MCF 10A (cell line): ENCODE measurements at regions not wholly inside any gene's neighbourhood (a gene's known extent, or its start where the extent isn't known, plus 50 kb on each side); places are given as distances from the start of the nearest gene placed in this dataset.

Experiments used
- BruUV-seq: library from RNA; stranded (reverse); fragments of 400-500 nt; replicated peaks from 2 replicates; lab custom pipeline; 2021; lab: Mats Ljungman, UMichigan
- CTCF ChIA-PET: fragments of 300-600 bp; sonication (Branson Sonifier 250); formaldehyde crosslinking; extraction: SDS; loops from one replicate; lab custom pipeline; 2021; ENCODE audit warnings: antibody characterized with exemption, inconsistent platforms; lab: Yijun Ruan, JAX
- POLR2A ChIA-PET: fragments of 300-600, 350-650 bp; sonication (Branson Sonifier 250); formaldehyde crosslinking; extraction: SDS; loops from one replicate; lab custom pipeline; 2020; ENCODE audit warnings: antibody characterized with exemption, inconsistent platforms; lab: Yijun Ruan, JAX
- DNase-seq: peaks from one replicate; pipeline ENCODE4 v3.0.0-alpha.2; 2018; ENCODE audit not compliant: unreplicated experiment
- H3K27ac Mint-ChIP-seq: one replicate; pipeline ENCODE4 v1.8.0; 2022; ENCODE audit warnings: mild to moderate bottlenecking, low read depth, mixed read lengths; ENCODE audit not compliant: unreplicated experiment
- H3K27me3 Mint-ChIP-seq: one replicate; pipeline ENCODE4 v1.8.0; 2022; ENCODE audit warnings: mixed read lengths; ENCODE audit not compliant: insufficient read depth, unreplicated experiment
- H3K36me3 Mint-ChIP-seq: one replicate; pipeline ENCODE4 v1.8.0; 2022; ENCODE audit warnings: mild to moderate bottlenecking, moderate library complexity, mixed read lengths; ENCODE audit not compliant: insufficient read depth, unreplicated experiment
- H3K4me1 Mint-ChIP-seq: one replicate; pipeline ENCODE4 v1.8.0; 2022; ENCODE audit warnings: mixed read lengths; ENCODE audit not compliant: insufficient read depth, unreplicated experiment
- H3K4me3 Mint-ChIP-seq: one replicate; pipeline ENCODE4 v1.8.0; 2022; ENCODE audit warnings: mild to moderate bottlenecking, moderate library complexity, mixed read lengths; ENCODE audit not compliant: unreplicated experiment
- H3K9me3 Mint-ChIP-seq: one replicate; pipeline ENCODE4 v1.8.0; 2022; ENCODE audit warnings: mixed read lengths; ENCODE audit not compliant: unreplicated experiment
- CTCF ChIP-seq: fragments of 200-600 bp; IDR thresholded peaks from one replicate; pipeline ENCODE4 v1.8.0; 2022; ENCODE audit warnings: antibody characterized with exemption, mild to moderate bottlenecking; ENCODE audit not compliant: unreplicated experiment
- intact Hi-C: fragments of 100-400 bp; cut with micrococcal nuclease; formaldehyde crosslinking; loops from 2 replicates; pipeline ENCODE4 v1.14.1; 2022

GRCh38 chr2:41917587-41917986 lies 130.2 kb upstream of the PKDCC start:
- no peaks in the 10 kb centered on the region for H3K27me3 Mint-ChIP-seq
- no peak for DNase-seq

GRCh38 chr2:41919135-41919534 lies 128.7 kb upstream of the PKDCC start:
- H3K4me3 Mint-ChIP-seq = no peak overlapping the region
- intact Hi-C loops = no loop called here
- no peak overlapping the region for H3K27ac Mint-ChIP-seq
- DNase-seq = no peak
- H3K36me3 Mint-ChIP-seq = no peaks in the 10 kb centered on the region
- POLR2A ChIA-PET = no interaction called here
- peaks cover 4% of the 10 kb centered on the region for H3K9me3 Mint-ChIP-seq
- no peaks in the 10 kb centered on the region for H3K4me1 Mint-ChIP-seq
- no TSS peak for BruUV-seq
- CTCF ChIA-PET = interaction anchor here (0.7 to 1.4 kb wide), 2 partner anchors 8 to 168 kb away, joined by 3 read pairs; no protein-coding TSS in a partner anchor
- TF ChIP-seq CTCF = no peak
- no peaks in the 10 kb centered on the region for H3K27me3 Mint-ChIP-seq

More at GRCh38 chr2:41917587-41917986, 130.2 kb upstream of the PKDCC start:
- no peak overlapping the region for H3K4me3 Mint-ChIP-seq
- peaks cover 7% of the 10 kb centered on the region for H3K9me3 Mint-ChIP-seq
- H3K4me1 Mint-ChIP-seq = no peaks in the 10 kb centered on the region
- no peak for TF ChIP-seq CTCF
- intact Hi-C loops = no loop called here
- ChIA-PET POLR2A (interaction anchor here (0.7 kb wide), 1 partner anchor 308 kb away, joined by 3 read pairs; no protein-coding TSS in a partner anchor), CTCF (no interaction called here)
- no TSS peak for BruUV-seq
- no peak overlapping the region for H3K27ac Mint-ChIP-seq
- H3K36me3 Mint-ChIP-seq = no peaks in the 10 kb centered on the region

GRCh38 chr2:41920181-41920580 lies 127.6 kb upstream of the PKDCC start:
- no peaks in the 10 kb centered on the region for H3K4me1 Mint-ChIP-seq
- no peak overlapping the region for H3K27ac Mint-ChIP-seq
- H3K36me3 Mint-ChIP-seq = no peaks in the 10 kb centered on the region
- BruUV-seq = no TSS peak
- H3K9me3 Mint-ChIP-seq = no peaks in the 10 kb centered on the region
- H3K27me3 Mint-ChIP-seq = no peaks in the 10 kb centered on the region
- no peak overlapping the region for H3K4me3 Mint-ChIP-seq
- TF ChIP-seq CTCF = no peak
- intact Hi-C loops = no loop called here
- ChIA-PET POLR2A (no interaction called here), CTCF (interaction anchor here (0.6 to 1.4 kb wide), 6 partner anchors 67 to 859 kb away, joined by 3 to 4 read pairs (median 4); no protein-coding TSS in a partner anchor)
- DNase-seq = no peak

- no peaks in the 10 kb centered on the region for H3K27me3 Mint-ChIP-seq
- no peak overlapping the region for H3K4me3 Mint-ChIP-seq
- intact Hi-C loops = no loop called here
- no TSS peak for BruUV-seq
- H3K4me1 Mint-ChIP-seq = no peaks in the 10 kb centered on the region
- TF ChIP-seq CTCF = no peak
- no peaks in the 10 kb centered on the region for H3K36me3 Mint-ChIP-seq
- no peak for DNase-seq
- no peaks in the 10 kb centered on the region for H3K9me3 Mint-ChIP-seq
- CTCF ChIA-PET = interaction anchor here (0.6 to 0.7 kb wide), 2 partner anchors 99 to 263 kb away, joined by 3 read pairs; no protein-coding TSS in a partner anchor
- POLR2A ChIA-PET = no interaction called here
- H3K27ac Mint-ChIP-seq = no peak overlapping the region
Observed at GRCh38 chr2:41920812-41921211, 127.0 kb upstream of the PKDCC start.
